EH (cell line): ENCODE measurements at regions not wholly inside any gene's neighbourhood (a gene's known extent, or its start where the extent isn't known, plus 50 kb on each side); places are given as distances from the start of the nearest gene placed in this dataset.
A peak's percentile ranks its signal among the peaks of the same experiment; 100 is the strongest.

Experiments
- DNase-seq: peaks from one replicate; pipeline ENCODE4 v3.0.0-alpha.2; 2015; ENCODE audit warnings: low read depth

DNA sequence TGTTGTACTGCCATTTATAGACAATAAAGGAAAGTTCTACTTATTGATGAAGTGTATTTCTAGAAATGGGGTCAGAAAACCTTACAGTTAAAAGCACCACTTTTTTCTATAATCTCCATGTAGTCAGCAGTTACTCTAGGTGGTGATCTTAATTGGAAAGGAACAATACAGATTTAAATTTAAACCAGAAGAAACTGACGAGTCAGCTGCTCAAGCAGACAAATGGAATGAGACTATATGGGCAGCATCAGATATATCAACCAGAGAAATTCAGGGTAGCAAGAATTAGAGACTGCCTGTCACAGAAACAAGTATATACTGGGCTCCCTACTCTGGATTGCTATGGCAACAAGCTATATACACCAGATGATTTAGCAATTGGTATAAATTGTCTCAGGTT, 99.6 kb upstream of the SCG2 start:
- DNase-seq = no peak

DNA sequence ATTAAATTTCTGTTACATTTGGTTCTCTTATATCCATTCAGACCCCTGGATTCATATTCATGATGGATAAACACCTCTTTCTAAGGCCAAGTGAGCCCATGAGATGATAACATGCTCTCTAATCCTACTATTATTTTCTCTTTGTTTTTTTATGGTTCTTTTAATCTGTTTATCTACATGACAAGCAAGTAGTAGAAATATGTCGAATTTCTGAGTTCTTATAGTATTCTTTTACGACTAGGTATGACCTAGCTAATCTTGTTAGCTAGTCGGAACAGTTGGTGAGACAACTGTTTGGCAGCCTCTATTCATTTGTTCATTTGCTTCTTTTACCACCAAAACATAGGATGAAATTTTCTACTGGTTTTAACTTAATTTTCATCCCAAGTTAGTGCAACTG, 98.1 kb upstream of the SCG2 start:
- no peak for DNase-seq

DNA sequence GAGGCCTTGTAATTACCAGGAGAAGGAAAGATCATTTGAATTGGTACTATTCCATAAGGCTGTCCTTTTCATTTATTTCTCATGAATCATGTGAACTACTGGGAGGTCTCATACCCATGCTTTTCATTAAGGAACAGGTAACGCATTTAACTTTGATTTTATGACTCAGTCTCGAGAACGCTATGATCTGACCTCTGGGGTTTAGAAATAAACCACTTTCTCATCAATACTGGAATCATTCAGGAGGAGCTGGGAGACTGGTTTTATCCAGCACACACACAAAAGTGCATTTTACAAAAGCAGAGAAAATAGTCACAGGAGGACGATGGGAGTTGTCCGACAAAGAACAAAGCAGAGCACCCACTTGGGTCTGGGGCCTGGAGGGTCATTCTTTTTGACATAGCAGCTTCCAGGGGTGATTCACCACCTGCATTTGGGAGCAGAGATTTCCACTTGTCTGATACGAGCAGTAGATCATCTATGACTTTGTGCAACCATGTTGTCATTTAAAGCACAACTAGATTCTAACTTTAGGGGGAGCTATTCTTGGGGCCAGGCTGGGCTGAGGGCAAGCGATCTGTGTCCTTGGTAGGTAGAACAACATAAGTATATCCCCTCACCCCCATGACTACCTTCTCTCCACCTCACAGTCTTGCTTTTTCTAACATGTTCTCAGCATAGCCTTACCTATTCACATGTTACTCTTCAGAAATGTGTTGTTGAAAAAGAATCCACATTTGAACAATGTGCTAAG, 95.9 kb upstream of the SCG2 start:
- DNase-seq = no peak

DNA sequence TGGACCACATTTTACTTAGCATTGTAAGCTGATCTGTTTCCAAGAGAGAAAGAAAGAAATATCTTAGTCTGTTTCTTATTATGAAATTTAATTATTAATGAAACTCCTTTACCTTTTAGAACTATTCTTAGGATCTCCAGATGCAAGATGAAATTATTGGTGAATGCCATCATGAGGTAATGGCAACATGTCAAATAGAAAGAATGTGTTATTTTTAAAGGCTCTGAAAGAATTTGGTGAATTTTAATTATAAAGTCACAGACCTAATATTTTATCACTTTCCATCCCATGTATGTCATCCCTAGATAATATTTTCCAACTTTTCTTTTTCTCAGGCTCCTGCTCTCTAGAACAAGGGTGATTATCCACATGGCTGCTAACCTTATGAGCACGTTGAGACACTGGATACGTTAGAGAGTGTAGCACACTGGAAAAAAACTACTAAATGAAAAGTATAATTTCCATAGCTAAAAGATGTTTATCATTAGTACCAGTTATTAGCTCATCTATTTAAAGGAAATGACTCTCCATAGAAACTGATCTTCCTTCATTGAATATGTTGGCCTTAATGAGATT, 95.2 kb upstream of the SCG2 start:
- peak; percentile 35 for DNase-seq

DNA sequence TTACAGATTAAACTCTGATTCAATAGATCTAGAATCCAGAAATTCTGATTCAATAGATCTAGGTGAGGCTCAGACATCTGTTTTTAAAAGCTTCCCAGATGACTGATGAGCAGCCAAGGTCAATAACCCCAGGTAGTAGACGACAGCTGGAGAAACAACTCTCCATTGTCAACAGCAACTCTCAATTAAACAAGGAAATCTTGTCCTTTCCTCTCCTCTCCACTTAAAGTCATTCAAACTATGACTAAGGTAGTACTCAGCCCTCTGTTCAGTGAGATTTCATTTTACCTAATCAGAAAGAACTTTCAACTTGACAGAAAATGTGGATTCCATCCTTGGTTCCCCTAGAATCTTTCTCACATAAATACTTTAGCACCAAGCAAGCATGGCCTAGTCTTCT, 94.6 kb upstream of the SCG2 start:
- peak; percentile 26 for DNase-seq

DNA sequence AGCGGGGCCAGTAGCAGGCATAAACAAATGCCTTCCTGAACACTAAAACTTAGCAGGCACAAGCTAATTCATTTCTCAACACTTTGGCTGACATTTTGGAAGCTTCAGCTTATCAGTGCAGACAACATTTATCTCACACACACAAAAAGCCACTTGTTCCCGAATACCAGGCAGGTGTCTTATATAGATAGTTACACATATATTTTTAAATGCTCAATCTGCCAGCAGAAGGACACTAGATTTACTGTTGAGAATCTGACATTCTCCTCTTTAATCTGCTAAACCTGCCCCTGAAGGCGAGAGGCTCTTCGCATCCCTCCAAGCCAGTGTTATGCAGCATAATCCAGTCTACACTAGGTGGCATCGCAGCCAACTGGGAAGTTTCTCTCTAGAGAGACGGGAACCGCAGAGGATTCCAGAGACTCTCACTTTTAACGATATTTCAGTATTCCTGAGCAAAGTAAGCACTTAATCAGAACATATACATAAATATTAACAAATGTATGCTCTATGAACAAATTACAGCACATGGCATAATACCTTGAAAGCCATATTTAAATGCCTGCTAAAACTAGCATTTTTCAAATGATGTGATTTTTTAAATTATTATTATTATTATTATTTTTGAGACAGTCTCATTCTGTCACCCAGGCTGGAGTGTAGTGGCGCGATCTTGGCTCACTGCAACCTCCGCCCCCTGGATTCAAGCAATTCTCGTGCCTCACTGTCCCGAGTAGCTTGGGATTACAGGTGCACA, 90.2 kb upstream of the SCG2 start:
- DNase-seq = peak; percentile 68

DNA sequence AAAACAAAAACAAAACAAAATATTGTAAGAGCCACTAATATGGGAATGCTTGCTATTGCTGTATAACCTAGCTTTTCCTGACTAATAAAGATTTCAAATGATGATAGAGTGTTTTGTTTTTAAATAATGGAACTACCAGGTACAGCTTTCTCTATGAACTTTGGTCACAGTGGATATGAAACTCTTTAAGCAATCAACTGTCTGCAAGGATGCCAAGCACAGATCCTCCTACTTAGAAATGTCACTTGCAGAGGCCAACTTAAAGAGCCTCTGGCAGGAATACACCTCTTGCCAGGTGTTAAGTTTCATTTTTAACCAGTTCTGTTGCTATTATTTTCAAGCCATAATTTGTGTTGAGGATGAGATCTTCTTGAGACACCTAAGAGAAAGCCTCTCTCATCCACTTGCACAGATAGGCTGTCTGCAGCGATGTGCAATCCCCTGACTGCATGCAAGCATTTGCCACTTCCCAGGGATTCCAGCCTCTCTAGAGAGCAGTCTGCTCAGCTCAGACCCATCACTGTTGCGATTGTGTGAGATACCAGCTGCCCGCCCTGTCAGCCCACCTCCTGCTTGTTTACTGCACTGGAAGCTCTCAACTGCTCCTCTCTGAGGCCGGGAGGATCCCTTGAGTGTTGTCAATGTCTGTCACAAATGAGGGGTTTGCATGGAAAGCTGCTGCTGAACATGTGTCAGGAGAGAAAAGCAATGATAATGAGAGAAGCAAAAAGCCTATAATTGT, 86.1 kb upstream of the SCG2 start:
- DNase-seq = no peak

DNA sequence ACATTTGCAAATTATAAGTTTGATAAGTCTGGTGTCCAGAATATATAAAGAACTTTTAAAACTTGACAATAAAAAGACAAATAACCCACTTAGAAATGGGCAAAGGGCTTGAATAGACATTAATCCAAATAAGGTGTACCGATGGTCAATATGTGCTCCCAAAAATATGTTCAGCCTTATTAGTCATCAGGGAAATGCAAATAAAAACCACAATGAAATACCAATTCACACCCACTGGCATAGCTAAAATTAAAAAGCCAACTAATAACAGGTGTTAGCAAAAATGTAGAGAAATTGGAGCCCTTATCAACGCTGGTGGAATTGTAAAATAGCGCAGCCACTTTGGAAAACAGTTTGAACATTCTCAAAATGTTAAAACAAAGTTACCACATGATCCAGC, 79.0 kb upstream of the SCG2 start:
- DNase-seq = no peak

DNA sequence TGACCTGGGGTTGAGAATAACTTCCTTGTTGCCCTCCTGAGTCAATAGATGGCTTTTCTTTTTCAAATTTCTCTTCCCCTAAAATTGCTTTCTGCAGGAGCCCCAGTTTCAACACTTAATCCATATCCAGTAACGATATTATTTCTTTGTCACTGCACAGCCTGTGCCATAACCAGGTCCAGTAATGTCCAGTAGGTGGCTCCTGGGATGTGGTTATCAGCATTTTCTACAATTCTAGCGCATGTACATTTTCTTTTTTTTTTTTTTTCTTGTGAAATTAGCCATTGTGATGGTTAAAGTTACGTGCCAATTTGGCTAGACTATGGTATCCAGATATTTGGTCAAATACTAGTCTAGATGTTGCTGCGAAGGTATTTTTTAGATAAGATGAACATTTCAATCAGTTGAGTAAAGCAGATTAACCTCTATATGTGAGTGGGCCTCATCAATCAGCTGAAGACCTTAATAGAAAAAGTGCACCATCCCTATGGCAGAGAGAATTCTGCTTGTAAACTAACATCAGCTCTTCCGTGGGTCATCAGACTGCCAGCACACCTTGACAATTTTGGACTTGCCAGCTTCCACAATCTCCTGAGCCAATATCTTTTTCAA, 72.9 kb upstream of the SCG2 start:
- peak; percentile 44 for DNase-seq

DNA sequence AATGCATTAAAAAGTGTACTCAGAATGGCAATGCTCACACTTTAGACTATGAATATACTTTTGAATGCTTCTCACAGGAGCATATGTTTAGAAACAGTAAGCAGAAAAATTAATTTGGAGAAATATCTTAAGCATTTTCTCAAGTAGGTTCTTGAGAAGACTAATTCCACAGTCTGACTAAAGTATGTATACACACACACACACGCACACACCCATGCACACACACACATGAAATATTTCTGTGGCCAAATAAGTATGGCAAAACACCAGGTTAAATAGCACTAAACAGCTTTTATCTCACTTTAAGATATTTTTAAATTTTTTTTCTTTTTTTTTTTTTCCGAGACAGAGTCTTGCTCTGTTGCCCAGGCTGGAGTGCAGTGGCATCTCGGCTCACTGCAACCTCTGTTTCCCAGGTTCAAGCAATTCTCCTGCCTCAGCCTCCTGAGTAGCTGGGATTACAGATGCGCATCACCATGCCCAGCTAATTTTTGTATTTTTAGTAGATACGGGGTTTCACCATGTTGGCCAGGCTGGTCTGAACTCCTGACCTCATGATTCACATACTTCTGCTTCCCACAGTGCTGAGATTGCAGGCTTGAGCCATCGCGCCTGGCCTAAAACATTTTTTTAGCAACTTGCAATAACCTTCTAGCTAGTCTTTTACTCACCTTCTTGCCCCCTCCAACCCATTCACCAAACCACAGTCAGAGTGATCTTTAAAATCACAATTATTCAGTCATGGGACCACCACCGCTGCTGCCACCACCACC, 67.5 kb upstream of the SCG2 start:
- DNase-seq = peak; percentile 68

DNA sequence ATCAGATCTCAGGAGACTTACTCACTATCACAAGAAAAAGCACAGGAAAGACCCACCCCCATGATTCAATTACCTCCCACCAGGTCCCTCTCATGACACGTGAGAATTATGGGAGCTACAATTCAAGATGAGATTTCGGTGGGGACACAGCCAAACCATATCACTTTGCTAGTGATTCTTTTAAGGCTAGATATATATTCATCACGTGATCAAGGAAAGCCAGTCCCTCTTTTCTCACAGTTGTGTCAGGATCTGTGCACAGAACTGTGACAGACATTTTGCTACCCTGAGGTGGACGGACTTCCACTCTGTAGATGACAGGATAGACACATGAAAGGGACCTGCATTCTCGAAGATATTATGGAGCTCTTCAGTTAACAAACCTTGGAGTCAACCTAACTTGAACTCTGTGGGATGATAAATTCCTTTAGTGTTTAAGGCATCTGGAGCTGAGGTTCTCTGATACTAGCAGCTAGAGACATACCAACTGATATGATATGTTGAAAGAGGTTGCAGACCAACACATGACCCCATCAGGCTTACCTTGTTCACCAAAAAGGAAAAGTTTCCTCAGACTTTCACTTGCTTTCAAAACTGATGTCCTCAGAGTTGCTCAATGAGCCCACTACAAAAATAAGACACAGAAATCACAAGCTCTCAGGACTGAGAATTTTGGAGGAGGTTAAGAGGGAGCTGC, 66.3 kb upstream of the SCG2 start:
- DNase-seq = peak; percentile 62

DNA sequence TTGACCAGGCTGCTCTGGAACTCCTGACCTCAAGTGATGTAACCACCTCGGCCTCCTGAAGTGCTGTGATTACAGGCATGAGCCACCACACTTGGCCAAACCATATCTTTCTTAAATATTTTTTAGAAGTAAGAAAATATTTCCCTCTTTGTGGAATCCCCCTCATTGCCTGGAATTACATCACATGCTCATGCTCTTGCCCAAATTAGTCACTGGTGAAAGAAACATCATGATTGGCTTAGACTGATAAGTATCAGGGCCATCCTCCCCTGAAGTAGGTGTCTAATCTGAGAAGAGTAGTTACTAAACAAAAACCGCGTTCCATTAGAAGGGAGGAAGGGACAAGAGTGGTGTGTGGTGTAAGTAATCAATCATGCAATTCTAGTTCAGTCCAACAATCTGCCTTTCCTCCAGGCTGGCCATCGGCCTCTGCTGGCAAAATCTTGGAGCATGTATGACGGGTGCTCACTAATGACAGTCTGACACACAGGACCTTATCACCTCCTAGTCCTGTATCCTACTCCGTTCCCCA, 52.3 kb upstream of the SCG2 start:
- peak; percentile 50 for DNase-seq

DNA sequence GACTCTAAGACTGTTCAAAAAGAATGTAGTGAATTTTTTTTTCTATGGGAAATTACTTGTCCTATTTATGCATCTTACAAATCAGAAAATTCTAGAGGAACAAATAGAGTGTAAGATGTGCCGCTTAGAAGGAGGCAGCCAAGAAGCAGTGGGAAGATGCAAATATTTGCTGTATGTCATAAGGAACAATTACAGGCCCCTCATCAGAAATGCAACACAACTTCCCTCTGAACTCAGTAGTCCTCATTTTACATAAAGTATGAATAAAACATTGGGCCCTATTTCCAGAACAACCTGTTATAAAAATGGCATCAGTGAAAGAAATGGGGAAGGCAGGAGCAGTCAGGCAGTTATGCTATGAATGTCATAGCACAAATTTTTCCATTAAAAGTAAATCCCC, 50.7 kb upstream of the SCG2 start:
- no peak for DNase-seq

DNA sequence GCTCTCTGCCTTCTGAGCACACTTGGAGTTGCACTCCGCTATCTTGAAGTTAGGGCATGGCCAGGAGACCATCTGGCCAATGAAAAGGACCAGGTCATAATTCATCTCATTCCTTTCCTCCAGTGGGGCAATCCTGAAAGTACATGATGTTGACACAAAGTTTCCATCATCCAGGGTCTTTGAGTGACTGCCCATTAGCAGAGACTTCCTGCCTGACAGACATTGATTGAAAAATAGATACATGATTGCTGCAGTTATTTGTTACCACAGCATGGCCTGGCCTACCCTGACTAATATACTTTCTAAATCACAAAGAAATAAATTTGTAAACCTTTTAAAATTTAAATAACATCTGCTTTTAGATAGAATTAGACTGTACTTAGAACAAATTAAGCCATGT, 50.0 kb upstream of the SCG2 start:
- DNase-seq = no peak
